ENCODE measurements at regions not wholly inside any gene's neighbourhood (a gene's known extent, or its start where the extent isn't known, plus 50 kb on each side); places are given as distances from the start of the nearest gene placed in this dataset.
"Not testable (repeated sequence)": the region's sequence is repeated elsewhere in the genome, so short reads cannot be mapped to it uniquely, and the experiment has no call there.

DNA sequence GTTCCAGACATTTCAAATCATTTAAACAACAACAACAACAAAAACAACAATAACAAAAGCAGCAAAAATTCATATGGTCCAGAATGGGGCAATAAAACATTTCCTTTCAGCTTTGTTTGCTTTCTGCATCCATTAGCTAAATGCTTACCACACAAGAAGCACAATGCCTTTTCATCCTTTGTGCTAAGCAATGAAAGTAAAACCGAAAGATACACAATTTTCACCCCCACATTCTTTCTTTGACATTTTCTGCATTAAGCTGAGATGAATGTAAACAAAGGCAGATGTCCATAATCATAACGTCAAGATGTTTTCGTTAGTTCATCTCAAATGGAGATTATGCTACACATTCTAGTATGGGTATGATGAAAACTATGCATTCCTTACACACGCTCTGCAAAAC lies 568.5 kb downstream of the SLITRK6 start:
- DNase-seq (ENCODE audit: low read depth, low spot score) = no peak

DNA sequence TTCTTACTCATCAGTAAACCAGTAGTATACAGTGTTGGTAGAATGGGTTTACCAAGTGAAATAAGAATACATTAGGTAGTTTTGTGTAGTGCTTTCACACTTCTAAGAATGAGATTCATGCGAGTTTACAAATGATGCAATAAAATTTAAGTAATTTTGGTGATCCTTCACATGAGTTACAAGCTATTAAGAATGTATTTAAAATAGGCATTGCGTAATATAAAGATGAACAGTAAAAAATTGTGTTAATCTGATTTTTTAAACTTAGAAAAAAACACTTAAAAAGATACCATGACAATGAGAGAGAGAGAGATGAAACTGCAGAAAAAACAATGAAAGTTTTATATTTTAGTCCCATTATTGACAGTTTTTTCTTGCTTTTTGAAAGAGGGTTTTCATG lies 570.5 kb downstream of the SLITRK6 start:
- DNase-seq (ENCODE audit: low read depth, low spot score) = no peak

DNA sequence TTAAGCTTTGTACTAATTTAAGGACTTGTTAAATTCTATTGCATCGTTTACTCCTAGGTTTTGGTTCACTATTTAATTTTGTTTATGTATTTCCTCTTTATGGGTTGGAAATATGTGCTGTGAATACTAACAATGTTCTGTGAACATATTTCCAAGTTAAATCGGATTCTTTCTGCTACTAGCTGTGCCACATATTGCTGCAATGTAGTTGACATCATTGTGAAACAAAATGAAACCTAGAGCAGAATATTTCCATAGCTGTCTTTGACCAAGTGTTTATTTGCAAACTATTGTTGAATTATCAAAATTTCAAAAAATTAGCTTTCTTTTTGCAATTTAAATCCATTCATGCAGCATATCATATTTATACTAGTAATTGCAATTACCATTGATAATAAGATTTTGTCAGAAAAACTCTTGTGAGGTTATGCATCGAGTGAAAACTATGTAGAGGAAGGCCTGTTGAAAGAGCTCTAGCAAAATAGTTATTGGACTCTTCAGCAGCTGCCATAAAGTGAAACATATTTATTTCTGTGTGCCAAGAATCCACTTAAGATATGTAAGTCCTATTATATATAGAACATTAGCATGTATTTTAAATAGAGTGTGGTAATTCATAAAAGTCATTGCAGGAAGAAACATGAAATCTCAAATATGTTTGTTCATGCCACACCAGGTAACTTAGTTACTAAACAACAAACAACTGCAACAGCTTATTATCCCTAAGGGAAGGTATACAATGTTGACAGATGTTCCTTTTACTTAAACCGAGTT lies 575.1 kb downstream of the SLITRK6 start:
- DNase-seq (ENCODE audit: low read depth, low spot score) = no peak

DNA sequence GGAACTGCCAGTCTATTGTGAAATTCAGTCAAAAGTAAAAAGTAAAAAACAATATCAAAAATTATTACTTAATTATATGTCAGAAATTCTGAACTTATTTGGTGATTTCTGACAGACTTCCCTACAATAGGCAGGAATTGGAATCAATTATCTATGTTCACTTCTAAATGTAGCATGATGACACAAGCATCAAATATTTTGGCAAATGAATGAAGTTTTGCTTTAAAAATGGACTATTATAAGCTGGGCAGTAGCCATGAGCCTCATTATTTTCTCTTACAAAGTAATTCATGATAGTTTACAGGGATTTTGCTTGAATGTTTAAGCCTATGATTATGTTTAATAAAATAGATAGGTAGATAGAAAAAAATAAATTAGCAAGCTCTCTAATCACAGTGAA lies 582.6 kb downstream of the SLITRK6 start:
- DNase-seq (ENCODE audit: low read depth, low spot score) = no peak

DNA sequence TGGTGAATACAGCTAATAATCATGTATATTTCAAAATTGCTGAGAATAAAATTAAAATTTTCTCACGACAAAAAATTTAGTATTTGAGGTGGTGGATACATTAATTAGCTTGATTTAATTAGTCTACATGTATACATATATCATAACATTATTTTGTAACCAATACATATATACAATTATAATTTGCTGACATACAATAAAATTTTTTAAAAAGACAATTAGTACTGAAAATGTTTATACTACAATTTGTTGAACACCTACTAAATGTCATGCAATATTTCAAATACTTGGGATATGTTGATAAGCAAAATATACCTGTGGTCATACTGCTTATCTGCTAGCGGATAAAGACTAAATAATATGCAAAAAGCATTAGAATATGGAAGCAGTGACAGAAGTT lies 586.5 kb downstream of the SLITRK6 start:
- no peak for DNase-seq (ENCODE audit: low read depth, low spot score)

DNA sequence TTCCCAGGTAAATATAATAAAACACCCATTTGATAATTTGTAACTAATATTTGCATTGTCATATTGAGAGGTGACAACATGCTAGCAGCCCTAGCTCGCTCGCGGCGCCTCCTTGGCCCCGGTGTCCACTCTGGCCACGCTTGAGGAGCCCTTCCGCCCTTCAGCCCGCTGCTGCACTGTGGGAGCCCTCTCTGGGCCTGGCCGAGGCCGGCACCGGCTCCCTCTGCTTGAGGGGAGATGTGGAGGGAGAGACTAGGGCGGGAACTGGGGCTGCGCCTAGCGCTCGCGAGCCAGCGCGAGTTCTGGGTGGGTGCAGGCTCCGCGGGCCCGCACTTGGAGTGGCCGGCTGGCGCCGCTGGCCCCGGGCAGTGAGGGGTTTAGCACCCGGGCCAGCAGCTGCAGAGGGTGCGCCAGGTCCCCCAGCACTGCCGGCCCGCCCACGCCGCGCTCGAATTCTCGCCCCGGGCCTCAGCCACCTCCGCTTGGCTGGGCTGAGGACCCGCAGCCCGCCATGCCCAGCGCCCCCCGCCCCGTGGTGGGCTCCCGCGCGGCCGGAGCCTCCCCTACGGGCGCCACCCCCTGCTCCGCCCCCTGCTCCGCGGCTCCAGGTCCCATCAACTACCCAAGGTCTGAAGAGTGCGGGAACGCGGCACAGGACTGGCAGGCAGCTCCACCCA lies 594.4 kb downstream of the SLITRK6 start:
- DNase-seq (ENCODE audit: low read depth, low spot score) = no peak

DNA sequence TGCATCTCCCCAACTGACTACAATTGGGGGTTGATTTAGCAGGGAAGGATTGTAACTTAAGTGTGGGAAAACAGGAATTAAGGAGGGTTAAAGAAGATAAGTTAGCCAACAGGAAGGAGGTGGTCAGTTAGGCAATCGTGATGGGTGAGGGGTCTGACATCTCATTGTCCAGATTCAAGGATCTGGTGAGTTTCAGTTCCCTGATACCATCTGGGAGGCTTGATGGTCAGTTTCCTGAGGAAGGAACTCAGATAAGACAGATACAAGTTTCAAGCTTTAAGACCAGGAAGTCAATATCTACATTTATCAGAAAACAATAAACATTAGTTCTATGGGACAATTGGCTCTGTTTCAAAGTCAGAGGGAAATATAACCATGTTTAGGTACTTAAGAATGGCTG lies 601.8 kb downstream of the SLITRK6 start:
- DNase-seq (ENCODE audit: low read depth, low spot score) = no peak

DNA sequence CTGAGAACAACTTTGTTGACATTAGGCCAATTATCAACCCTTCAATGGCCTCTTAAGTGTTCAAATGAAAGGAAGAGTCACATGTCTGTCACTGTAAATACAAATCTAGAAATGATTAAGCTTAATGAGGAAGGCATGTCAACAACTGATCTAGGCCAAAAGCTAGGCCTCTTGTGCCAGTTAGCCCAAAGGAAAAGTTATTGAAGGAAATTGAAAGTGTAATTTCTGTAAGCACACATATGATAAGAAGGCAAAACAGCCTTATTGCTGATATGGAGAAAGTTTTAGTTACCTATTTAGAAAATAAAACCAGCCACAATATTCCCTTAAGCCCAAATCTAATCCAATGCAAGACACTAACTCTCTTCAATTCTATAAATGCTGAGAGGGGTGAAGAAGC lies 604.7 kb downstream of the SLITRK6 start:
- no peak for DNase-seq (ENCODE audit: low read depth, low spot score)

DNA sequence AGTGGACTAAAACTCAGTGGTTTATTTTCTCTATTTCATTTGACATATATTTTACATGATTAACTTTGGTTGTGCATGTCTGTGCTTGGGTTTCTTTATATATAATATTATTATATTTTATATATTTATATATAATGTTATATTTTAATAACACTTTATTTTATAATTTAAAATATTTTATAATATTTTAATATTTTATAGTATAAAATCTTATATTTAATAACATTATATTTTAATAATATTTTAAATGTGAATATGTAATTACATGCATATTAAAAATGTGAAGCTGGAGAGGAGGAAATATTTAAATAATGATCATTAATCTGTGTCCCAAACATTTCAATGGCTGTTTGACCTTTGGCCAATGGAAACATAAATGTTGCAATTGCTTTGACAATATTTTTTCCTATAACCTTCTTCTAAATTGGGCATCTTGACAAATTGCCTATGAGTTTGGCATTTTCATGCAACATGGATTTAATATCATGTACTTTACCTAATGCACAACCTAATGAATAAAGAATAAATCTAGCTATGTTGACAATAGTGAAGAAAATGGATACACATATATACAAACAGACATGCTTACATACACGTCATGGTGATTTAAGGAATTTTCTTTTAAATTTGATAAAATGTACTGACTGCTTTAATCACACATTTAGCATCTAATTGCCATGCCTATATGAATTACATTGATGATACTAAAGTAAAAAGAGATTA lies 607.1 kb downstream of the SLITRK6 start:
- DNase-seq (ENCODE audit: low read depth, low spot score) = no peak

DNA sequence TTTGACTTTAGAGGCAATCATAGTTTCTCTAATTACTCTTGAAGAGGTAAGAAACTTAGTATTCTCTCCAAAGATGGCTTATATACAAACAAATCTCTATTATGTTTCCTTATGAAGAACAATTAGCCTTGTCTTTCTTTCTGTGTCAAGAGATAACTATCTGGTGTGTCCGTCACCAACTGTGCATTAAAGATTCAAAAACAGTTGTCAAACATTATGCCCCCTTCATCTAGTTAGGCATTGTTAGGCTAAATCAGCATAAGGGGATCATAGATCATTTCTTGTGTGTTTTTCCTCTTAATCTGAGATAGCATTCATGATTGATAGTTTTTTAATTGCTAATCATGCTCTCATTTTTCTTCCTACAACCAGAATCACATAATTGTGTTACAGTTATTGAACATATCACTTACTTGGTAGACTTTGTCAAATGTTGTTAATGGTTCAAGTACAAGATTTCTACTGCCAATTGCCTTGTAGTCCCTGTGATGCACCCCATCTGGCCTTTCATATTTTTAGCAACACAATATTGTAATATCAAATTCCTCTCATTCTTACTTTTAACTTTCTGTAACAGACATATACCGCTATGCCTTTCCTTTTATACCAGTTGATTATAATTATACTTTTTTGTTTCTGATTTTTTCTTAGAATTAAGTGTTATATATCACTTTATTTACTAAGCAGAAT lies 612.7 kb downstream of the SLITRK6 start:
- DNase-seq (ENCODE audit: low read depth, low spot score) = no peak

DNA sequence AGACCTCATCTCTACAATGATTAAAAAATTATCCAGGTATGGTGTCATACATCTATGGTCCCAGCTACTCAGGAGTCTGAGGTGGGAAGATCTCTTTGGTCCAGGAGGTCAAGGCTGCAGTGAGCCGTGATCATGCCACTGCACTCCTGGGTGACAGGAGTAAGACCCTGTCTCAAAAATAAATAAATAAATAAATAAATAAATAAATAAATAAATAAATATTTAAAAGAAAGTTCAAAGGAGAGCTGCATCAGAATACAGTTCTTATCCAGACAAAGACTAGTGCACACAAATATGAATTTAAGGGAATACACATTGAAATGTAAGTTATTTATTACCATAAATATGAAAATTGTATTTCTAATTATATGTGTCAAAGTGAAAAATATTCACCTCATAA lies 624.9 kb downstream of the SLITRK6 start:
- no peak for DNase-seq (ENCODE audit: low read depth, low spot score)

DNA sequence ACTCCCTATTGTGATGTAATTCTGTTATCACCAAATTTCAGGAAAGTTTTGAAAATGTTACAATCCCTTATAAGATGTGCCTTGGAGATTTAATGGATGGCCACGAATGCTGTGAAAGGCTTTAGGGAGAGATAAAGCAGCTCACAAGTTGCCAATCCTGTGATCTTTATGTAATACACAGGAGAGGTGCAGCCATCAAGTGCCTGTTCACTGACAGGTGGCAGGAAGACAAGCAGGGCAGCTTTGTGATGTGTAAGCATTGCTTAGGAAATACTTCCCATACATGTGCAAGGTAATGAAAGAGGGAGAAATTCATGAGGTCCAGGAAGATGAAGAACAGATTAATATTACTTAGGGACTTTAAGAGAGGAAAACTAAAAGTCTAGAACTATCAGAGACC lies 628.8 kb downstream of the SLITRK6 start:
- DNase-seq (ENCODE audit: low read depth, low spot score) = no peak

DNA sequence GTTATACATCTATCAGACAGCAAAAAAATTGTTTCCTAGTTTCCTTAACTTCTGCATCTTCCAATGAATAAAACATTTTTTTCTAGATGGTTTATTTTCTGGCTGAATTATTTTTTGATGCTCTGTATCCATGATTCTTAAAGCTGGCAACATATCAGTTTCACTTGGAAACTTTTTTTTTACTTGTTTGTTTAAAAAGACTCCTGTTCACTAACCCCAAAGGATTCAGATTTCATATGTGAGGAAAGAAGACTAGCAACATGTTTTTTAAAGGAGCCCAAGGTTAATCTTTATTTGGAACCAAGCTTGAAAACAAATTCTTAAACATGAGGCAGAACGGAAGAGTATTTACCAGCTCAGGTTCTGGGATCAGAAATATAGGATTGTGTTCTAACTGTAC lies 632.3 kb downstream of the SLITRK6 start:
- no peak for DNase-seq (ENCODE audit: low read depth, low spot score)

DNA sequence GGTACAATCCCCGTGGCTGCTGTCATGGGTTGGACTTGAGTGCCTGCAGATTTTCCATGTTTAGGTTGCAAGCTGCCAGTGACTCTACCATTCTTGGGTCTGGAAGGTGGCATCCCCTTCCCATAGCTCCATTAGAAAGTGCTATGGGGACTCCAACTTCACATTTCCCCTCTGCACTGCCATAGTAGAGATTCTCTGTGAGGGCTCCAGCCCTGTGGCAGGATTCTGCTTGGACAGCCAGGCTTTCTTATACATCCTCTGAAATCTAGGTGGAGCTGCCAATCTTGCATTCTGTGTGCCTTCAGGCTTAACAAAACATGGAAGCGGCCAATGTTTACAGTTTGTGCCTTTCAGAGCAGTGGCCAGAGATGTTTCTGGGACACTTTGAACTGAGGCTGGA lies 636.2 kb downstream of the SLITRK6 start:
- DNase-seq (ENCODE audit: low read depth, low spot score) = no peak

DNA sequence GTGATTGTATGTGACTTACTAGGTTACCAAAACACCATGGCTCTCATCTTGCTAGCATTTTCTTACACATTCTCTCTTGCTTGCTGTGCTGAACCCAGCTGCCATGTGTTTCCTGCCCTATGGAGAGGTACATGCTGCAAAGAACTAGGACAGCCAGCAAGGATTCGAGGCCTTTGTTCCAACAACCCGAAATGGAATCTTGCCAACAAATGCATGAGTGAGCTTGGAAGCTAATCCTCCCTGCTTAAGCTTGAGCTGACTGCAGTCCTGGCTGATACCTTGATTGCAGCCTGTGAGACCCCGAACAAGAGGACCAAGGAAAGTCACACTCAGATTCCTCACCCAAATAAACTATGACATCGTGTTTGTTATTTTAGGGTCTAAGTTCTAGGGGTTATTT lies 651.2 kb downstream of the SLITRK6 start:
- DNase-seq (ENCODE audit: low read depth, low spot score) = peak; percentile 78

DNA sequence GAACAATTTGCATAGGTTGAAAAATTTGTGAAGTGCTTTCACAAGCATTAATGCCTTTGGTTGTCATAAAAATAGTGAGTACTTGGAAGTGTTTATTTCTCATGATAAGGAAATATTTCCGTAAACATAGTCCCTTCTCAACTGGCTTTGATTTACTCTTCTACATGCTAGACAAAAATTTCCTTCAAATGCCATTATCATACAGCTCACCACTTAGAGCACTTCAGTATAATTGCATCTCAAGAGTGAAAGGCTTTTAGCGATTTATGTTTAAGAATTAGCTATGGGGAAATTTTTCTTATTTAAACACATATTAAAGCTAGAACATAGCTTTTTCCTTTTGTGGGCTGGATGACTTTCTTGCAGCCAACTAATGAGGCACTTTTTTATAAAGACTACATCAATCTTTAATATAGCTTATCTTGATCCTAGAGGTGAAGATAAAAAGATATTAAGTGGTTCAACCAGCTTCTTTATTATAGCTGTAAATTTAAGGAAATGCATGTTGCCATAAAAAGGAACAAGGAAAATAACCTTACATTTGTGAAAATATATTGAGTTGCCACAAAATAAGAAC lies 656.8 kb downstream of the SLITRK6 start:
- no peak for DNase-seq (ENCODE audit: low read depth, low spot score)

DNA sequence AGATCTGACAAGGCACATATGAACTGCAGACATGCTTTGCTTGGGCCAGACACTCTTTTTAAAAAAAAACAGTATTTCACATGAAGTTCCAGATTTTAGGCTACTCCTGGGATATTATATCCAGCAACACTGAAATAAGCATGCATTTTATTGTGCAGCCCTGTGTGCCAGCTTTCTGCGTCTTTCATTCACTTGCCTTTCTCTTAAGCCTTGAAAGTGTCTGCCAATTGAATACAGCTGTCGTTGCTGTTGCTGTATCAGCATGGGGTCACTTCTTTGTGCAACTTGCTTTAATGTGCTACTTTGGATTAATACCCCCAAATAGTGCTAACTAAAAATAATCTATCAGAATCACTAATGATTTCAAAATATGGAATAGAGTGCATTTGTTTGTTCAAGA lies 657.8 kb downstream of the SLITRK6 start:
- no peak for DNase-seq (ENCODE audit: low read depth, low spot score)

DNA sequence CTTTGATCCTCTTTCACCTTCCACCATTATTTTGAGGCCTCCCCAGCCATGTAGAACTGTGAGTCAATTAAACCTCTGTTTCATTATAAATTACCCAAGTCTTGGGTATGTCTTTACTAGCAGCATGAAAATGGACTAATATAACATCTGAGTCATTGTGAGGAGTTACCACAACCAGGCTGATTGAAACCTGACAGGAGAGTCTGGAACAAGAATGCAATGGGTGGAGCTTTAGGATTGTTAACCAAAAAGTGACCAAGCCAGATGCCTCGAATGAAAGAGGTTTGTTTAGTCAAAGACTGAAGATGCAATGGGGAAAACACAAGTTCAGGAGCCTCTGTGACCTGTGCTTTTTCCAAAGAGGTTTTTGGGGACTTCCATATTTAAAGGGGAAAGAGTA lies 659.0 kb downstream of the SLITRK6 start:
- DNase-seq (ENCODE audit: low read depth, low spot score) = peak; percentile 31

DNA sequence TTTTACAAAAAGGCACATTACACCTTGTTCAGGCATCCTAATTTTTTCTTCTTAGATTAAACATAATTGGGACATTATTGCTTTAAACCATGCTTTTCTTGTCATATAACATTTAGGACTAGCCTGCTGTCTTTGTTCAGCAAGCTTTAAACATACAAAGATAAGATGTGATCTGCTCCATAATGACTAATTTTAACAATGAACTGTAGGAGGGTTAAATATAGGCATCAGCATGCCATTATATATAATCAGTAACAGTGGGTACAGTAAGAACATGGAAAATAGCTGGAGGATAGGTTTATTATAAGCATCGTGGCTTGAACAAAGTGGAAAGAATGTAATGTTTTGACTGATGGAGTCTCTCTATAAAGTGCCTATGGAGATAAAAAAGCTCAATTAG lies 661.7 kb downstream of the SLITRK6 start:
- DNase-seq (ENCODE audit: low read depth, low spot score) = no peak

DNA sequence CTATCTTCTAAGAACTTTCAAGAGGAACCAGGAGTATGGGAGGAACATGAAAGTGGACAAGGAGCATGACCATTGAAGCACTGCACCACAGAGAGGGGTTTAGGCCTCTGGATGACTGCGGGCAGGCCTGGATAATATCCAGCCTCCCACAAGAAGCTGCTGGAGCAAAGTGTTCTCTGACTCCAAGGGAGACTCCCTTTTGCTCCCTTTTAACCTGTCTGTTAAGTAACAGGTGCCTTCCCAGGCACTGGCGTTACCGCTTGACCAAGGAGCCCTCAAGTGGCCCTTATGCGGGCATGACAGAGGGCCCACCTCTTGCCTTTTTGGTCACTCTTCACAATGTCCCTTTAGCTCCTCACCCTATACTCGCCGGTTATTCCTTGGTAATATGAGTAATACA lies 666.2 kb downstream of the SLITRK6 start:
- no peak for DNase-seq (ENCODE audit: low read depth, low spot score)

DNA sequence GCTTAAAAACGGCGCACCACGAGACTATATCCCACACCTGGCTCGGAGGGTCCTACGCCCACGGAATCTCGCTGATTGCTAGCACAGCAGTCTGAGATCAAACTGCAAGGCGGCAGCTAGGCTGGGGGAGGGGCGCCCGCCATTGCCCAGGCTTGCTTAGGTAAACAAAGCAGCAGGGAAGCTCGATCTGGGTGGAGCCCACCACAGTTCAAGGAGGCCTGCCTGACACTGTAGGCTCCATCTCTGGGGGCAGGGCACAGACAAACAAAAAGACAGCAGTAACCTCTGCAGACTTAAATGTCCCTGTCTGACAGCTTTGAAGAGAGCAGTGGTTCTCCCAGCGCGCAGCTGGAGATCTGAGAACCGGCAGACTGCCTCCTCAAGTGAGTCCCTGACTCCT lies 675.7 kb downstream of the SLITRK6 start:
- not testable (repeated sequence) for DNase-seq (ENCODE audit: low read depth, low spot score)

DNA sequence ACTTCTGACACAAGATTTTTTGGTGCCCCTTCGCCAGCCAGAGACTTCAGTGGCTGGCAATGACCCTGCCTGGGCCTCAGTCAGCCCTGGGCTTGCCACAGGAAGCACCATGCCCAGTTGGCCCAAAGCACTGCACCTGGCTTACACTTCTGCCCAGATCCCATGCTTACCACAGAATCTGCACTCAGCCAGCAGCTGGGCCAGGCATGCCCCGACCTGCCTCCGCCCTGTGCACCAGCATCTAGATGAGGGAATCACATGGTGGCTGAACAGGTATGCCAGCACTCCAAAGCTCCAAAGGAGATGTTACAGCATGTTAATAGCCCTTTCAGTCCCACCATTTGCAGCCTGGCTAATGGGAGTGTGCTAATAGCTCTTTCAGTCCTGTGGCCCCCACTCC lies 690.9 kb downstream of the SLITRK6 start:
- no peak for DNase-seq (ENCODE audit: low read depth, low spot score)

Measured in astrocyte of the hippocampus (primary cell).